ENCODE measurements at regions not wholly inside any gene's neighbourhood (a gene's known extent, or its start where the extent isn't known, plus 50 kb on each side); places are given as distances from the start of the nearest gene placed in this dataset.

DNA sequence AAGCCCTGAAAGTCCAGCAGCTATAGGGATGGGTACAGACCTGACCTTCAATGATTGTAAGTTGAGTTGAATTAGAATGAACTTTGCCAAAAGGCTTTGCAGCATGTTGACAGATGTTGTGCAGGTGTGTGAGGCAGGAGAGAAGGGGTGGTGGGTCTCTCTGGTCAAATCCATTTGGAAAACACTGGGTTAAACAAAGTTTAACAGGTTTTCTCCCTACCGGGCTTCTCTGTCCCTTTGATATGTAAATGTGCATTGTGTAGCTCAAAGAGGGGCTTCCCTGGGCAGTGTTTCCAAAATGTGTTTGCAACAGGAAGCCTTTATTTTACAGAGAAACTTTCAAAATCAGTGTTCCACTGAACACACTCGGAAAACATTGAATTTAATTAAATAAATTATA, 72.1 kb upstream of the BRINP1 start:
- no peak for DNase-seq

DNA sequence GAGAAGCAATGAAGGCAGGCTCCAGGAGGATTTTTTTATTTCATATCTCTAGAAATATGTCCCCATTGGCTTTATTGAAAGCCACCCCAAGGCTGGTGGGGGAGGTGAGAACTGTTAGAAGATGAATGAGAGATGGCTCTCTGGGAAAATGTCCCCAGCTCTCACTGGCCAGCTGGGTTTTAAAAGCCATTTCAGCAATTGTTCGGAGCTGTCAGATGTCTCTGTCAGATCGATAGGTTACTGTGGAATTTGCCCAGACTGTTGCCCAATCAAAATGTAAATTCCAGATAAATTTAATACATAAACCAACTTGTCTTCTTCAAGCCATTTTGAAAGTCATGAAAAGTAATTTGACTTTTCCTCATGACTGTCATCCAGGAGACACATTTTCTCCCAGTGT, 67.0 kb upstream of the BRINP1 start:
- no peak for DNase-seq

DNA sequence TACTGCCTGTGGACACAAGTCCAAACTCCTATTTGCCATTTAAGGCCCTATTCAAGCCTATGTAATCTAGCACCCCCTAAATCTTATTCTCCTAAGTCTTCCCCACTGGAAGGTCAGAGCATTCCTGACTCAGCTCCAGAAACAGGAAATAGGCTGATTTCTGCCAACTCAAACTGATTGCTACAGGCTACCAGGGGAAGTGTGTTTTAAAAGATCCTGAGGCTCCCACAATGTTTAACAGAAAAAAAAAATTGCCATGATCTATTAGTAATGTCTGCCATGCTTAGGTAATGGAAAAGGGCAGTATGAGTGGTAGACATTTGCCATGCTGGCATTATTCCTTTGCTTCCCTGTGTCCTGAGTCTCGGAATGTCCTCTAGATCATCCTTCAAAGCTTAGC, 65.8 kb upstream of the BRINP1 start:
- no peak for DNase-seq

DNA sequence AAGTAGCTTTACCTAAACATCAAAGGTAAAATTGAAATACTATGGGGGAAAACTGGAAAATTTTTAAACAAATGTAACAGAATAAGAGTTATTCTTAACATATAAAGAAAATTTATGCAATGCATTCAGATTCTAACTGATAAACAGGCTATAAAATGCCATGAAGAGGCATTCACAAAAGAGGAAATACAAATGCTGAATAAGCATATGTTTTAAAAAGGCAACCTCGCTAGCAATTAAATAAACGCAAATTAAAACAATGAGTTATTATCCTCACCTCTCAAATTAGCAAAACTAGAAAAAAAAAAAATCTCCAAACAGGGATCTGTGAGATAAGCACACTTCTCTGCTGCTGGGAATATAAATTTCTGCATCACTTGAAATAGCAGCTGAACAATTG, 63.2 kb upstream of the BRINP1 start:
- no peak for DNase-seq

DNA sequence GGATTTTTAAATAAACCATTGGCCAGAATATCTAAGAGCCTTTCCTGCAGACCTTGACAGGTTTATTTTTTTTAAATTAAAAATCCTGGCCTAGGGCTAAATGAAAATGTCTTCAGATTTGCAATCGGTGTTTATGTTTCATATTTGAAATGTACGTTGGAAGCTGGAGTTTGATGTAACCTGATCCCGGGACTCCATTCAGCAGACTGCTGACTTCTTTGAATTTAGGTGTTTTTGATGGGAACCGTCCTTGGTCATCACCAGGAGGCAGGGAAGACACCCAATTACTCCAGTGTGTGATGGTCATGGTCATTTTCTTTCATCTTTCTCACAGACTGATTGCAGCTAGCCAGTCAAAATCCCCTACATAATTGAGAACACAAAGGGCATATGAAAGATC, 60.1 kb upstream of the BRINP1 start:
- DNase-seq: no peak

DNA sequence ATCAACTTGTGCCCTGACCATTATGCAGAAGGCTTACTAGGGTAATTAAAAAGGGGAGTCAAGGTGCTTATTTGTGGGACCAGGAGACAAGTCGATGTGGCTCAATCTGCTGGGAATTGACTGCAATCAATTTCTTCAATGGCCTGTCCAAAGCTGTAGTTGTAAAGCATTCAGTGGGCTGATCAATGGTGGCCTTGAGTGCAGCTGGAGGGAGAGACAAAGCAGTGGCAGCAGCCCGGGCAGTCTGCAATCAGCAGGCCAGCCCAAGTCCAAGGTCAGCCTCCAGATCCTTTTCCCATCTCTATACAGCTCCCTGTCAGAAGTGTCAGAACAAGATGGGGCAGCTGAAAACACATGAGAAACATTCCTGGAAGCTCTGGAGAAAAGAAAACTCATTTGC, 51.0 kb upstream of the BRINP1 start:
- no peak for DNase-seq

All from SHP77 treated with DMSO at 0.1 percent for 48 hours (cell line).